CD14-positive monocyte (primary cell): ENCODE measurements at regions not wholly inside any gene's neighbourhood (a gene's known extent, or its start where the extent isn't known, plus 50 kb on each side); places are given as distances from the start of the nearest gene placed in this dataset.

ENCODE experiments used
- DNase-seq, 3 donors: peaks; one replicate each; pipeline ENCODE4 v3.0.0-alpha.2; 2011 to 2022
- H2AFZ ChIP-seq: 2 replicates; pipeline ENCODE4 v1.6.0; 2012; ENCODE audit warnings: mild to moderate bottlenecking, low read depth, low read length, inconsistent platforms; ENCODE audit not compliant: insufficient read depth, poor library complexity, severe bottlenecking
- H3K27ac ChIP-seq, 2 donors: 1 replicate in 1 of 2; 2 replicates in 1 of 2; pipeline ENCODE4 v1.5.1; 2012 to 2013; ENCODE audit warnings: low read length in 2 of 2, control low read depth in 1 of 2, inconsistent platforms in 1 of 2, low read depth in 1 of 2, mild to moderate bottlenecking in 1 of 2
- H3K27me3 ChIP-seq, 2 donors: one replicate each; pipeline versions ENCODE4 v1.6.0 to v1.6.1; 2011 to 2013; ENCODE audit warnings: low read length in 2 of 2; ENCODE audit not compliant: control insufficient read depth in 2 of 2, insufficient read depth in 2 of 2
- H3K36me3 ChIP-seq, 2 donors: replicated peaks in 1 of 2; 1 replicate in 1 of 2; 2 replicates in 1 of 2; pipeline versions ENCODE4 v1.5.1 to v1.6.1; 2012 to 2013; ENCODE audit warnings: low read length in 2 of 2, control low read depth in 1 of 2, inconsistent platforms in 1 of 2, mild to moderate bottlenecking in 1 of 2; ENCODE audit not compliant: insufficient read depth in 2 of 2, control insufficient read depth in 1 of 2
- H3K4me1 ChIP-seq, 2 donors: 1 replicate in 1 of 2; 2 replicates in 1 of 2; pipeline versions ENCODE4 v1.5.1 to v1.6.1; 2012 to 2013; ENCODE audit warnings: low read length in 2 of 2, control low read depth in 1 of 2, inconsistent platforms in 1 of 2, mild to moderate bottlenecking in 1 of 2, moderate library complexity in 1 of 2; ENCODE audit not compliant: insufficient read depth in 2 of 2, control insufficient read depth in 1 of 2
- H3K4me2 ChIP-seq: replicated peaks from 2 replicates; pipeline ENCODE3; 2012; ENCODE audit warnings: low read length, moderate library complexity, mild to moderate bottlenecking; ENCODE audit not compliant: poor library complexity, severe bottlenecking; ENCODE audit errors: extremely low read depth
- H3K4me3 ChIP-seq, 3 experiments: fragments of 200-600 bp in 1 of 3; sonication (generic) in 1 of 3; replicated peaks in 1 of 3; 1 replicate in 2 of 3; 2 replicates in 1 of 3; pipeline ENCODE4 v1.5.1; 2011 to 2013; ENCODE audit warnings: low read length in 3 of 3, mild to moderate bottlenecking in 3 of 3, control low read depth in 2 of 3, low read depth in 2 of 3, inconsistent platforms in 1 of 3, moderate library complexity in 1 of 3
- H3K79me2 ChIP-seq: 2 replicates; pipeline ENCODE4 v1.6.0; 2012; ENCODE audit warnings: mild to moderate bottlenecking, control low read depth, inconsistent platforms, low read length, moderate library complexity; ENCODE audit not compliant: insufficient read depth
- H3K9ac ChIP-seq: 2 replicates; pipeline ENCODE4 v1.6.0; 2017; ENCODE audit warnings: low read length, mild to moderate bottlenecking; ENCODE audit not compliant: insufficient read depth, poor library complexity, severe bottlenecking
- H3K9me3 ChIP-seq, 2 donors: replicated peaks in 1 of 2; 1 replicate in 1 of 2; 2 replicates in 1 of 2; pipeline versions ENCODE4 v1.5.1 to v1.6.1; 2012 to 2013; ENCODE audit warnings: low read length in 2 of 2, control low read depth in 1 of 2; ENCODE audit not compliant: control insufficient read depth in 1 of 2, insufficient read depth in 1 of 2
- H4K20me1 ChIP-seq: 2 replicates; pipeline ENCODE4 v1.6.0; 2012; ENCODE audit warnings: mild to moderate bottlenecking, low read length, control low read depth, moderate library complexity; ENCODE audit not compliant: insufficient read depth
- H3K27ac Mint-ChIP-seq, 7 donors: one replicate each; pipeline ENCODE4 v1.8.0; 2020; ENCODE audit warnings: mild to moderate bottlenecking in 7 of 7, mixed read lengths in 7 of 7, moderate library complexity in 6 of 7, inconsistent platforms in 2 of 7
- H3K27me3 Mint-ChIP-seq, 3 donors: one replicate each; pipeline ENCODE4 v1.8.0; 2021 to 2022; ENCODE audit warnings: low read depth in 3 of 3, mild to moderate bottlenecking in 3 of 3, mixed read lengths in 3 of 3, moderate library complexity in 3 of 3, inconsistent platforms in 1 of 3
- H3K36me3 Mint-ChIP-seq, 2 donors: one replicate each; pipeline ENCODE4 v1.8.0; 2020; ENCODE audit warnings: mixed read lengths in 2 of 2, inconsistent platforms in 1 of 2, mild to moderate bottlenecking in 1 of 2
- H3K4me1 Mint-ChIP-seq: one replicate; pipeline ENCODE4 v1.8.0; 2020; ENCODE audit warnings: mild to moderate bottlenecking, mixed read lengths
- H3K4me3 Mint-ChIP-seq, 2 donors: one replicate each; pipeline ENCODE4 v1.8.0; 2020; ENCODE audit warnings: mild to moderate bottlenecking in 2 of 2, mixed read lengths in 2 of 2, moderate library complexity in 1 of 2
- H3K9me3 Mint-ChIP-seq, 7 donors: one replicate each; pipeline ENCODE4 v1.8.0; 2020 to 2022; ENCODE audit warnings: mixed read lengths in 7 of 7, mild to moderate bottlenecking in 6 of 7, moderate library complexity in 6 of 7, inconsistent platforms in 2 of 7
- WGBS: methylation state at CpG from one replicate; pipeline ENCODE4 v1.1.5; 2013; ENCODE audit warnings: missing lambda C conversion rate; ENCODE audit not compliant: insufficient coverage; 5-methylcytosine and 5-hydroxymethylcytosine counted together
- intact Hi-C, 2 donors: fragments of 100-400 bp; cut with micrococcal nuclease; formaldehyde crosslinking; loops; one replicate each; pipeline versions ENCODE4 v1.15.0 to v1.15.1; 2023
- TF ChIP-seq, protein P1 (sequence below): fragments of 200-600 bp; IDR thresholded peaks from one replicate; pipeline ENCODE4 v1.8.0; 2022; ENCODE audit warnings: antibody characterized with exemption, mild to moderate bottlenecking

DNA sequence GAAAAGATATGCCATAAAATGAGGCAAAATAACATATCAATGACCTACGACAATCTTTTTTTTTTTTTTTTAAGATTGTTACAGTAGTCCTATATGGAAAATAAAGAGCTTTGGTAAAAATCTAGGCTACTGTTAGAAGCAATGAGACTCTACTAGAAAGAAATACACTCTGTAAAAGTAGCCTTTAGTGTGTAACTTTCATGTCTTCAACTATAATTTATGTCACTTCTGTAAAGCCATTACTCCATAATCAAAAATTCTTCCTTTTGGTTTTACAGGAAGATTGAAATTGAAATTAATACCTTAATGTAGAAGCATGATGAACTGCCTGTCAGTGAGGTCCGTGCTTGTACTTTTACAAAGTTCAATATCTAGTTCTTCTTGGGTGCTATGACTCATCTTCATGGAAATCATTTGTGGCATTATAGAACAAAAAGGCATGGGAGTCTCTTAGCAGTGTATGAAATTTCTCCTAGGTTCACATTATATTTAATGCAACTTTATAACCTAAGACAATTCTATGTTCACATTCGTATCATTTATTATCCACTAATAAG, 1393.1 kb downstream of the EFNA5 start:
- Mint-ChIP-seq H3K27me3 (peaks cover 0 to 1% (median 0%) of the 10 kb centered on the region in 3 donors), H3K27ac (no peak overlapping the region), H3K4me1 (no peaks in the 10 kb centered on the region), H3K4me3 (no peak overlapping the region), H3K9me3 (peaks cover 0 to 6% (median 2%) of the 10 kb centered on the region in 7 donors), H3K36me3 (no peaks in the 10 kb centered on the region)
- no peaks in the 10 kb centered on the region for H4K20me1 ChIP-seq
- no peaks in the 10 kb centered on the region for H3K79me2 ChIP-seq
- no peaks in the 10 kb centered on the region for H3K4me1 ChIP-seq
- no peaks in the 10 kb centered on the region for H3K36me3 ChIP-seq
- H3K27ac ChIP-seq: no peak overlapping the region
- no peak for DNase-seq
- intact Hi-C loops: no loop called here
- TF ChIP-seq, protein P1, sequence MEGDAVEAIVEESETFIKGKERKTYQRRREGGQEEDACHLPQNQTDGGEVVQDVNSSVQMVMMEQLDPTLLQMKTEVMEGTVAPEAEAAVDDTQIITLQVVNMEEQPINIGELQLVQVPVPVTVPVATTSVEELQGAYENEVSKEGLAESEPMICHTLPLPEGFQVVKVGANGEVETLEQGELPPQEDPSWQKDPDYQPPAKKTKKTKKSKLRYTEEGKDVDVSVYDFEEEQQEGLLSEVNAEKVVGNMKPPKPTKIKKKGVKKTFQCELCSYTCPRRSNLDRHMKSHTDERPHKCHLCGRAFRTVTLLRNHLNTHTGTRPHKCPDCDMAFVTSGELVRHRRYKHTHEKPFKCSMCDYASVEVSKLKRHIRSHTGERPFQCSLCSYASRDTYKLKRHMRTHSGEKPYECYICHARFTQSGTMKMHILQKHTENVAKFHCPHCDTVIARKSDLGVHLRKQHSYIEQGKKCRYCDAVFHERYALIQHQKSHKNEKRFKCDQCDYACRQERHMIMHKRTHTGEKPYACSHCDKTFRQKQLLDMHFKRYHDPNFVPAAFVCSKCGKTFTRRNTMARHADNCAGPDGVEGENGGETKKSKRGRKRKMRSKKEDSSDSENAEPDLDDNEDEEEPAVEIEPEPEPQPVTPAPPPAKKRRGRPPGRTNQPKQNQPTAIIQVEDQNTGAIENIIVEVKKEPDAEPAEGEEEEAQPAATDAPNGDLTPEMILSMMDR: no peak
- no peaks in the 10 kb centered on the region for H3K27me3 ChIP-seq
- no peak overlapping the region for H2AFZ ChIP-seq
- H3K9me3 ChIP-seq: no peaks in the 10 kb centered on the region
- H3K9ac ChIP-seq: no peak overlapping the region
- no peak overlapping the region for H3K4me2 ChIP-seq
- no peak overlapping the region for H3K4me3 ChIP-seq
- no CpG with 5 or more reads among the region's 3 CpGs for WGBS

DNA sequence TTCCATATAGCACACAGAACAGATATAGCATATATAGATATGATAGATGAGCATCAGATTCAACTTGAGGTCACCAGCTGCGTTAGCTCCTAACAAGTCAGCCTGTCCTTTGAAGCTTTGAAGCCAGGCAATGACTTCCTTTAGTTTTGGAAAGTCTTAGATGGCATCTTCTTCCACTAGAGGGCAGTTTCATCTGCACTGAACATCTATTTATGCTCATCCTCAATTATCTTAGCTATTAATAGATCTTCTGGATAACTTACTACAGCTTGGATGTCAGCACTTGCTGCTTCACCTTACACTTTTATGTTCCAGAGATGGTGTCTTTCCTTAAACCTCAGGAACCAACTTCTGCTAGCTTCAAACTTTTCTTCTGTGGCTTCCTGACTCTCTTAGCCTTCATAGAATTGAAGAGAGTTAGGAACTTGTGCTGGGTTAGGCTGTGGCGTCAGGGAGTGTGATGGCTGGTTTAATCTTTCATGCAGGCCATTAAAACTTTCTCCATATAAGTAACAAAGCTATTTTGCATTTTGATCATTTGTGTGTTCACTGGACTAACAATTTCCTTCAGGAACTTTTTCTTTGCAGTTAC, 1401.4 kb downstream of the EFNA5 start:
- TF ChIP-seq, protein P1: no peak
- Mint-ChIP-seq H3K27me3 (peaks cover 0 to 1% (median 0%) of the 10 kb centered on the region in 3 donors), H3K9me3 (peaks cover 0 to 5% (median 2%) of the 10 kb centered on the region in 7 donors), H3K27ac (no peak overlapping the region), H3K36me3 (no peaks in the 10 kb centered on the region), H3K4me1 (no peaks in the 10 kb centered on the region), H3K4me3 (no peak overlapping the region)
- no peak overlapping the region for H3K27ac ChIP-seq
- H2AFZ ChIP-seq: no peak overlapping the region
- no peaks in the 10 kb centered on the region for H3K36me3 ChIP-seq
- intact Hi-C loops: no loop called here
- WGBS: 67% methylated on average over 1 of the region's 2 CpGs
- H3K4me3 ChIP-seq: no peak overlapping the region
- H3K27me3 ChIP-seq: no peaks in the 10 kb centered on the region
- no peak overlapping the region for H3K4me2 ChIP-seq
- H3K9ac ChIP-seq: no peak overlapping the region
- no peaks in the 10 kb centered on the region for H4K20me1 ChIP-seq
- no peak for DNase-seq
- H3K4me1 ChIP-seq: no peaks in the 10 kb centered on the region
- H3K9me3 ChIP-seq: no peaks in the 10 kb centered on the region
- H3K79me2 ChIP-seq: no peaks in the 10 kb centered on the region
